Astrocyte of the spinal cord (primary cell): ENCODE measurements at regions not wholly inside any gene's neighbourhood (a gene's known extent, or its start where the extent isn't known, plus 50 kb on each side); places are given as distances from the start of the nearest gene placed in this dataset.

Source experiments
- DNase-seq: peaks from one replicate; pipeline ENCODE4 v3.0.0; 2011; ENCODE audit warnings: low read depth, low spot score
- H3K4me3 ChIP-seq: 2 replicates; pipeline ENCODE4 v1.5.1; 2011; ENCODE audit warnings: low read depth, mild to moderate bottlenecking, low read length, moderate library complexity
- in situ Hi-C: cut with HindIII; loops from 2 replicates; pipeline ENCODE4 v1.10.0; 2017; ENCODE audit warnings: low sequenced_read_pairs
- TF ChIP-seq, protein P1 (sequence below): IDR thresholded peaks from 2 replicates; pipeline ENCODE4 v1.5.1; 2012; ENCODE audit warnings: low read depth, mild to moderate bottlenecking, low read length, inconsistent platforms

DNA sequence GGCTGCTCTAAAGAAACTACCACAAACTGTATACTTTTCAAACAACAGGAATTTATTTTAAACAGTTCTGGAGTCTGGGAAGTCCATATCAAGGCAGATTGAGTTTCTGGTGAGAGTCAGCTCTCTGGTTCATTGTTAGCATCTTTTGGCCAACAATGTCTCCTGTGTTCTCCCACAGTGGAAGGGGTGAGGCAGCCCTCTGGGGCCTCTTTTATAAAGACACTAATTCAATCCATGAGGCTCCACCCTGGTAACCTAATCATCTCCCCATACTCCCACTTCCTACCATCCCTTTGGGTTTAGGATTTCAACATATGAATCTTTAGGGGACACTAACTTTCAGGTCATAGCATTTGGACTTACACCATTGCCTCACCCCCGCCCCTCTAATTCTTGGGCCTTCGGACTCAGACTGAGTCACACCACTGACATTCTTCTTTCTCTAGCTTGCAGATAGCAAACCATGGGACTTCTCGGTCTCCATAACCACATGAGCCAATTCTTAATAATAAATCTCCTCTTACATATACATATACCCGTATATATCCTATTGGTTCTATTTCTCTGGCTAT, 64.3 kb upstream of the ANTXRL start:
- DNase-seq = no peak
- H3K4me3 ChIP-seq = no peak overlapping the region
- in situ Hi-C loops = no loop called here
- TF ChIP-seq, protein P1, sequence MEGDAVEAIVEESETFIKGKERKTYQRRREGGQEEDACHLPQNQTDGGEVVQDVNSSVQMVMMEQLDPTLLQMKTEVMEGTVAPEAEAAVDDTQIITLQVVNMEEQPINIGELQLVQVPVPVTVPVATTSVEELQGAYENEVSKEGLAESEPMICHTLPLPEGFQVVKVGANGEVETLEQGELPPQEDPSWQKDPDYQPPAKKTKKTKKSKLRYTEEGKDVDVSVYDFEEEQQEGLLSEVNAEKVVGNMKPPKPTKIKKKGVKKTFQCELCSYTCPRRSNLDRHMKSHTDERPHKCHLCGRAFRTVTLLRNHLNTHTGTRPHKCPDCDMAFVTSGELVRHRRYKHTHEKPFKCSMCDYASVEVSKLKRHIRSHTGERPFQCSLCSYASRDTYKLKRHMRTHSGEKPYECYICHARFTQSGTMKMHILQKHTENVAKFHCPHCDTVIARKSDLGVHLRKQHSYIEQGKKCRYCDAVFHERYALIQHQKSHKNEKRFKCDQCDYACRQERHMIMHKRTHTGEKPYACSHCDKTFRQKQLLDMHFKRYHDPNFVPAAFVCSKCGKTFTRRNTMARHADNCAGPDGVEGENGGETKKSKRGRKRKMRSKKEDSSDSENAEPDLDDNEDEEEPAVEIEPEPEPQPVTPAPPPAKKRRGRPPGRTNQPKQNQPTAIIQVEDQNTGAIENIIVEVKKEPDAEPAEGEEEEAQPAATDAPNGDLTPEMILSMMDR = no peak

DNA sequence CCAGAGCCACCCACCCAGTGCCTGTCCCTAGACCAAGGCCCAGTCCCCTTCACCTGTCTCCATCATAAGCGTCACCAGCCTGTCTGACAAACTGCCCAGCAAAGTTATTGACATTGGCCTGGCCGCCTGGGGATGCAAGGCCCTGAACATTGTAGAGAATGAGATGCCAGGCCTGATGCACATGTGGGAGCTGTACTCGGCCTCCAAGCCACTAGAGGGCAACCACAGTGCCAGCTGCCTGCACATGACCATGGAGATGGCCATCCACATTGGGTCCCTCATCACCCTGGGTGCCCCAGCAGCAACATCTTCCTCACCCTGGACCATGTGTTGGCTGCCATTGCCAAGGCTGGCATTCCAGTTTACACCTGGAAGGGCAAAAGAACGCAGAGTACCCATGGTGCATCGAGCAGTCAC, 63.7 kb upstream of the ANTXRL start:
- no peak overlapping the region for H3K4me3 ChIP-seq
- in situ Hi-C loops = no loop called here
- no peak for DNase-seq
- TF ChIP-seq, protein P1 = peak; percentile 14

DNA sequence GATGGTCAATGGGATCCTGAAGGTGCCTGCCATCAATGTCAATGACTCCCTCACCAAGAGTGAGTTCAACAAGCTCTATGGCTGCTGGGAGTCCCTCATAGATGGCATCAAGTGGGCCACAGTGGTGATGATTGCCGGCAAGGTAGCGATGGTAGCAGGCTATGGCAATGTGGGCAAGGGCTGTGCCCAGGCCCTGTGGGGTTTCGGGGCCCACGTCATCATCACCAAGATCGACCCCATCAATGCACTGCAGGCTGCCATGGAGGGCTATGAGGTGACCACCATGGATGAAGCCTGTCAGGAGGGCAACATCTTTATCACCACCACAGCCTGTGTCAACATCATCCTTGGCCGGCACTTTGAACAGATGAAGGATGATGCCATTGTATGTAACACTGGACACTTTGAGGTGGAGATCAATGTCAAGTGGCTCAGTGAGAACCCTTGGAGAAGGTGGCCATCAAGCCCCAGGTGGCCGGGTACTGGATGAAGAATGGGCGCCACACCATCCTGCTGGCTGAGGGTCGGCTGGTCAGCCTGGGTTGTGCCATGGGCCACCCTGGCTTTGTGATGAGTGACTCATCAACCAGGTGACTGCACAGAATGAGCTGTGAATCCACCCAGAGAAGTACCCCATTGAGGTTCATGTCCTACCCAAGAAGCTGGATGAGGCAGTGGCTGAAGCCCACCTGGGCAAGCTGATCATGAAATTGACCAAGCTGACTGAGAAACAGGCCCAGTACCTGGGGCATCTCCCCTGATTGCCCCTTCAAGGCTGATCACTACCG, 63.0 kb upstream of the ANTXRL start:
- DNase-seq = no peak
- in situ Hi-C loops = no loop called here
- H3K4me3 ChIP-seq = no peak overlapping the region
- TF ChIP-seq, protein P1 = no peak

DNA sequence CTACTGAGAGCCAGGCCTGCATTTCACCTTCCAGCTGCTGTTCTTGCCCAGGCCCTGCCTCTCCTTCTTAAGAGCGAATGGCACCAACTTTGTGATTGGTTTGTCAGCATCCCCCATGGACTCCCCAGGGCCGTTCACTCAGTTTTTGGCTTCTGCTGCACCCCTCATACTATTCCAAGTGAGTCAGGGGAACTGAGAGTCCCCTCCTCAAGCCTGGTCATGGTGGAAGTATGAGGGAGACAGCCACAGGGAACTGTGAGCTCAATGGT, 62.4 kb upstream of the ANTXRL start:
- H3K4me3 ChIP-seq = no peak overlapping the region
- TF ChIP-seq, protein P1 = no peak
- in situ Hi-C loops = no loop called here
- DNase-seq = no peak

DNA sequence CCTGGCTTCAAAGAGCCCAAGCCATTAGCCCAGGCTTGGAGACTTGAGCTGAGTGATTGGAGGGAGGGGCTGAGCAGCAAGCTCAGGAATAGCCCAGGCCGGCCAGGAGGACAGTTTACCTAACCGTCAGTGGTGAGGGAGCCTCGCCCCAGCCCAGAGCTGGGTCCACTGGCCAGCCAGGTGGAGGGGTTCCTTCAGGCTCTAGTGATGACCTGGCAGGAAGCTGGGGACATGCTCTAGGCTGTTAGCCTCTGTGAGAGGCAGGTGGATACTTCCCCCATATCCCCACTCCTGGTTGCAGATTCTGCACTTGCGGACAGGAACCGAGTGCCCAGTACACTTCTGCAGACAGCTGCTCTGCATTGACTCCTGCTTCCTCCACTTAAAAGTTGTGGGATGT, 61.2 kb upstream of the ANTXRL start:
- no peak for DNase-seq
- in situ Hi-C loops = no loop called here
- TF ChIP-seq, protein P1 = no peak
- H3K4me3 ChIP-seq = no peak overlapping the region

DNA sequence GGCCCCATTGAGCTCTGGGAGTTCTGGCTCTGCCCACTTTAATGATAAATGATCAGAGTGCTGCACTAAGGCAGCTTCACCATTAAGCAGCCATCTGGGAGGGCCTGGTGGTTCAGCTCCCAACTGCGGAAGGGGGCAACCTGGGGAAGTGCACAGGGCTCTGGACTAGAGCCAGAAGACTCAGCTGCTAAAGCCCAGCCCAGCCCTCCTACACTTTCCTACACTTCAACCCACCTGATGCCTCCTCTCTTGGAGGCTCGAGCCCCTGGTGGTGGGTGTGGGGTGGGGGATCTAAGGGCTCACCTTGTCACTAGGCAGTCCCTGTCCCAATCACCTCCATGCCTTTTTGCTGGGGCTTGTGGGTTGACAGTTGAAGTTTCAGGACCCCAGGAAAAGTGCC, 60.6 kb upstream of the ANTXRL start:
- H3K4me3 ChIP-seq = no peak overlapping the region
- in situ Hi-C loops = no loop called here
- DNase-seq = no peak
- TF ChIP-seq, protein P1 = no peak
